IMR-90 (cell line): ENCODE measurements at regions not wholly inside any gene's neighbourhood (a gene's known extent, or its start where the extent isn't known, plus 50 kb on each side); places are given as distances from the start of the nearest gene placed in this dataset.

Experiments used
- ATAC-seq: fragments of 200-7000 bp; cut with Tn5 transposase; 2 replicates; pipeline ENCODE4 v1.9.1; 2020; ENCODE audit warnings: low read depth, mild to moderate bottlenecking, moderate library complexity
- BruUV-seq: library from RNA; stranded (reverse); fragments of 400-500 nt; replicated peaks from 2 replicates; lab custom pipeline; 2021; lab: Mats Ljungman, UMichigan
- CTCF ChIA-PET: fragments of 300-600 bp; formaldehyde crosslinking; extraction: SDS; loops from one replicate; lab custom pipeline; 2021; ENCODE audit warnings: antibody characterized with exemption; lab: Yijun Ruan, JAX
- POLR2A ChIA-PET: fragments of 300-600 bp; sonication (Branson Sonifier 250); formaldehyde crosslinking; loops from one replicate; lab custom pipeline; 2022; ENCODE audit warnings: antibody characterized with exemption; ENCODE audit not compliant: unreplicated experiment; lab: Charles Lee
- DNase-seq: peaks from one replicate; pipeline ENCODE4 v3.0.0; 2013
- H2AFZ ChIP-seq: replicated peaks from 2 replicates; pipeline ENCODE3; 2013; ENCODE audit warnings: low read length, mild to moderate bottlenecking; ENCODE audit not compliant: poor library complexity
- H2AK5ac ChIP-seq: 2 replicates; pipeline ENCODE4 v1.6.1; 2013; ENCODE audit warnings: low read depth, low read length, inconsistent platforms
- H2AK9ac ChIP-seq: replicated peaks from 2 replicates; pipeline ENCODE3; 2013; ENCODE audit warnings: mild to moderate bottlenecking, low read depth, low read length, moderate library complexity; ENCODE audit not compliant: poor library complexity
- H2BK120ac ChIP-seq: 2 replicates; pipeline ENCODE4 v1.6.1; 2013; ENCODE audit warnings: low read depth, low read length, inconsistent platforms
- H2BK15ac ChIP-seq: 3 replicates; pipeline ENCODE4 v1.6.1; 2013; ENCODE audit warnings: low read depth, low read length, inconsistent platforms
- H2BK20ac ChIP-seq: 2 replicates; pipeline ENCODE4 v1.6.1; 2013; ENCODE audit warnings: low read depth, mild to moderate bottlenecking, inconsistent platforms, low read length, moderate library complexity
- H2BK5ac ChIP-seq: 2 replicates; pipeline ENCODE4 v1.6.1; 2013; ENCODE audit warnings: mild to moderate bottlenecking, low read depth, low read length, inconsistent platforms; ENCODE audit not compliant: poor library complexity, severe bottlenecking
- H3K14ac ChIP-seq: replicated peaks from 2 replicates; pipeline ENCODE4 v1.6.1; 2013; ENCODE audit warnings: low read depth, low read length, inconsistent platforms
- H3K18ac ChIP-seq: 2 replicates; pipeline ENCODE4 v1.6.1; 2013; ENCODE audit warnings: low read depth, low read length, control low read depth
- H3K23ac ChIP-seq: 2 replicates; pipeline ENCODE4 v1.6.1; 2013; ENCODE audit warnings: low read depth, low read length, inconsistent platforms
- H3K27ac ChIP-seq: 2 replicates; pipeline ENCODE4 v1.5.1; 2013; ENCODE audit warnings: mild to moderate bottlenecking, control low read depth, low read length; ENCODE audit not compliant: insufficient read depth
- H3K27me3 ChIP-seq: 2 replicates; pipeline ENCODE4 v1.6.1; 2013; ENCODE audit warnings: low read length; ENCODE audit not compliant: control insufficient read depth, insufficient read depth
- H3K36me3 ChIP-seq: 2 replicates; pipeline ENCODE4 v1.6.1; 2013; ENCODE audit warnings: low read length, mixed read lengths; ENCODE audit not compliant: control insufficient read depth, insufficient read depth
- H3K4ac ChIP-seq: 2 replicates; pipeline ENCODE4 v1.6.1; 2013; ENCODE audit warnings: low read depth, low read length, inconsistent platforms
- H3K4me1 ChIP-seq: 2 replicates; pipeline ENCODE4 v1.6.1; 2013; ENCODE audit warnings: low read length, mixed read lengths; ENCODE audit not compliant: control insufficient read depth, insufficient read depth
- H3K4me2 ChIP-seq: 2 replicates; pipeline ENCODE4 v1.6.1; 2013; ENCODE audit warnings: low read depth, mild to moderate bottlenecking, control low read depth, low read length, moderate library complexity
- H3K4me3 ChIP-seq: 2 replicates; pipeline ENCODE4 v1.5.1; 2013; ENCODE audit warnings: low read depth, mild to moderate bottlenecking, control low read depth, low read length, moderate library complexity; ENCODE audit not compliant: insufficient read depth
- H3K56ac ChIP-seq: 2 replicates; pipeline ENCODE4 v1.6.1; 2013; ENCODE audit warnings: low read length, inconsistent platforms; ENCODE audit not compliant: insufficient read depth; ENCODE audit errors: extremely low read depth
- H3K79me1 ChIP-seq, 2 experiments: 2 replicates each; pipeline ENCODE4 v1.6.1; 2013; ENCODE audit warnings: low read length in 2 of 2, inconsistent platforms in 1 of 2, low read depth in 1 of 2
- H3K9ac ChIP-seq: 2 replicates; pipeline ENCODE4 v1.6.1; 2013; ENCODE audit warnings: low read depth, low read length, control low read depth
- H3K9me1 ChIP-seq: 2 replicates; pipeline ENCODE4 v1.6.1; 2013; ENCODE audit warnings: low read length, inconsistent platforms; ENCODE audit not compliant: insufficient read depth
- H3K9me3 ChIP-seq: 2 replicates; pipeline ENCODE4 v1.6.1; 2013; ENCODE audit warnings: low read length; ENCODE audit not compliant: control insufficient read depth, insufficient read depth
- H4K20me1 ChIP-seq: 2 replicates; pipeline ENCODE4 v1.6.1; 2013; ENCODE audit warnings: low read length, inconsistent platforms; ENCODE audit not compliant: insufficient read depth
- H4K5ac ChIP-seq: 2 replicates; pipeline ENCODE4 v1.6.1; 2013; ENCODE audit warnings: mild to moderate bottlenecking, low read depth, low read length, control low read depth
- H4K8ac ChIP-seq, 2 experiments: 2 replicates each; pipeline ENCODE4 v1.6.1; 2013; ENCODE audit warnings: low read depth in 2 of 2, low read length in 2 of 2, control low read depth in 1 of 2, inconsistent platforms in 1 of 2
- H4K91ac ChIP-seq: 2 replicates; pipeline ENCODE4 v1.6.1; 2013; ENCODE audit warnings: low read depth, low read length, inconsistent platforms; ENCODE audit not compliant: insufficient read depth
- CHD1 ChIP-seq: IDR thresholded peaks from 2 replicates; pipeline ENCODE4 v1.6.1; 2012; ENCODE audit warnings: low read depth, low read length, improper control_type of control experiment
- FOS ChIP-seq: fragments of 150-350 bp; IDR thresholded peaks from 2 replicates; pipeline ENCODE4 v1.6.1; 2016; ENCODE audit warnings: low read depth, low read length
- MAFK ChIP-seq: IDR thresholded peaks from 2 replicates; pipeline ENCODE4 v1.6.1; 2012; ENCODE audit warnings: low read depth, low read length, improper control_type of control experiment
- POLR2A ChIP-seq: IDR thresholded peaks from 2 replicates; pipeline ENCODE4 v1.6.1; 2012; ENCODE audit warnings: mild to moderate bottlenecking, low read depth, low read length
- RAD21 ChIP-seq: IDR thresholded peaks from 2 replicates; pipeline ENCODE4 v1.6.1; 2012; ENCODE audit warnings: low read length, improper control_type of control experiment
- RCOR1 ChIP-seq: IDR thresholded peaks from 2 replicates; pipeline ENCODE4 v1.6.1; 2012; ENCODE audit warnings: mild to moderate bottlenecking, low read length, improper control_type of control experiment; ENCODE audit not compliant: insufficient replicate concordance
- RFX5 ChIP-seq: IDR thresholded peaks from 2 replicates; pipeline ENCODE4 v1.8.0; 2012; ENCODE audit warnings: low read depth, mild to moderate bottlenecking, low read length, moderate library complexity
- SMC3 ChIP-seq: fragments of 150-350 bp; IDR thresholded peaks from 2 replicates; pipeline ENCODE4 v1.6.1; 2016; ENCODE audit warnings: low read depth, mild to moderate bottlenecking, antibody characterized with exemption, low read length, moderate library complexity
- WGBS, 2 experiments: methylation state at CpG; one replicate each; pipeline versions ENCODE4 v1.1.5 to v1.1.7; 2013; ENCODE audit warnings: missing lambda C conversion rate in 2 of 2; ENCODE audit not compliant: insufficient read length in 1 of 2; ENCODE audit errors: extremely low coverage in 2 of 2; 5-methylcytosine and 5-hydroxymethylcytosine counted together
- dilution Hi-C: fragments of 300-500 bp; cut with HindIII; formaldehyde crosslinking; loops from one replicate; pipeline ENCODE4 v1.14.3; 2018; ENCODE audit warnings: low sequenced_read_pairs; ENCODE audit not compliant: unreplicated experiment
- in situ Hi-C: fragments of 300-500 bp; cut with MboI; formaldehyde crosslinking; loops from 3 replicates; pipeline ENCODE4 v1.14.3; 2019; ENCODE audit warnings: low sequenced_read_pairs, inconsistent platforms, mixed read lengths
- intact Hi-C: fragments of 100-400 bp; cut with micrococcal nuclease; formaldehyde crosslinking; loops from 2 replicates; pipeline ENCODE4 v1.10.0; 2022
- TF ChIP-seq, protein P1 (sequence below): fragments of 150-350 bp; IDR thresholded peaks from 2 replicates; pipeline ENCODE4 v1.6.1; 2017; ENCODE audit warnings: mild to moderate bottlenecking, antibody characterized with exemption, low read length, low read depth

- no peak overlapping the region for H3K4me3 ChIP-seq
- H3K4ac ChIP-seq, result no peak overlapping the region
- H3K4me1 ChIP-seq, result no peaks in the 10 kb centered on the region
- H2BK5ac ChIP-seq, result no peak overlapping the region
- no TSS peak for BruUV-seq
- H3K18ac ChIP-seq, result no peak overlapping the region
- no peak overlapping the region for H2BK120ac ChIP-seq
- CTCF ChIA-PET, result no interaction called here
- dilution Hi-C loops, result no loop called here
- no peaks in the 10 kb centered on the region for H4K20me1 ChIP-seq
- H2BK15ac ChIP-seq, result no peak overlapping the region
- no peak for TF ChIP-seq RCOR1
- TF ChIP-seq FOS, result no peak
- TF ChIP-seq RAD21, result no peak
- TF ChIP-seq, protein P1, sequence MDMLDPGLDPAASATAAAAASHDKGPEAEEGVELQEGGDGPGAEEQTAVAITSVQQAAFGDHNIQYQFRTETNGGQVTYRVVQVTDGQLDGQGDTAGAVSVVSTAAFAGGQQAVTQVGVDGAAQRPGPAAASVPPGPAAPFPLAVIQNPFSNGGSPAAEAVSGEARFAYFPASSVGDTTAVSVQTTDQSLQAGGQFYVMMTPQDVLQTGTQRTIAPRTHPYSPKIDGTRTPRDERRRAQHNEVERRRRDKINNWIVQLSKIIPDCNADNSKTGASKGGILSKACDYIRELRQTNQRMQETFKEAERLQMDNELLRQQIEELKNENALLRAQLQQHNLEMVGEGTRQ, result no peak
- no peak for TF ChIP-seq CHD1
- no peak for TF ChIP-seq POLR2A
- TF ChIP-seq SMC3, result no peak
- no peak for TF ChIP-seq MAFK
- TF ChIP-seq RFX5, result no peak
- no peak overlapping the region for H2AK9ac ChIP-seq
- H4K5ac ChIP-seq, result no peak overlapping the region
- WGBS, 2 experiments, result 20% methylated on average over 1 of the region's 3 CpGs; no CpG with 5 or more reads in 1 of the 2 experiments
- H3K9me3 ChIP-seq, result peaks cover 9% of the 10 kb centered on the region; the same call in 1 of the 2 replicates
- no peak for ATAC-seq
- H3K9me1 ChIP-seq, result no peaks in the 10 kb centered on the region
- no peak overlapping the region for H2AFZ ChIP-seq
- no peaks in the 10 kb centered on the region for H3K27me3 ChIP-seq
- no peak overlapping the region for H4K91ac ChIP-seq
- H3K23ac ChIP-seq, result no peak overlapping the region
- H3K4me2 ChIP-seq, result no peak overlapping the region
- H2AK5ac ChIP-seq, result no peak overlapping the region
- no peak overlapping the region for H2BK20ac ChIP-seq
- in situ Hi-C loops, result no loop called here
- POLR2A ChIA-PET, result no interaction called here
- DNase-seq, result no peak
- no peaks in the 10 kb centered on the region for H3K79me1 ChIP-seq
- no peak overlapping the region for H3K9ac ChIP-seq
- H3K27ac ChIP-seq, result no peak overlapping the region
- intact Hi-C loops, result no loop called here
- H4K8ac ChIP-seq, result no peak overlapping the region
- no peak overlapping the region for H3K56ac ChIP-seq
- no peak overlapping the region for H3K14ac ChIP-seq
- no peaks in the 10 kb centered on the region for H3K36me3 ChIP-seq
Observed at GRCh38 chr16:35692824-35693223, 2233.4 kb downstream of the TP53TG3F start.
